Nephron progenitor cell (in vitro differentiated cells): ENCODE measurements at regions not wholly inside any gene's neighbourhood (a gene's known extent, or its start where the extent isn't known, plus 50 kb on each side); places are given as distances from the start of the nearest gene placed in this dataset.

Source experiments
- DNase-seq: peaks from one replicate; pipeline ENCODE4 v3.0.0; 2021
- H3K27ac Mint-ChIP-seq: 2 replicates; pipeline ENCODE4 v1.8.0; 2021; ENCODE audit warnings: mild to moderate bottlenecking, moderate library complexity, mixed read lengths
- H3K27me3 Mint-ChIP-seq: 2 replicates; pipeline ENCODE4 v1.8.0; 2021; ENCODE audit warnings: mild to moderate bottlenecking, low read depth, mixed read lengths; ENCODE audit not compliant: poor library complexity
- H3K36me3 Mint-ChIP-seq: 2 replicates; pipeline ENCODE4 v1.8.0; 2021; ENCODE audit warnings: low read depth, mixed read lengths
- H3K4me1 Mint-ChIP-seq: 2 replicates; pipeline ENCODE4 v1.8.0; 2021; ENCODE audit warnings: mixed read lengths
- H3K4me3 Mint-ChIP-seq: 2 replicates; pipeline ENCODE4 v1.8.0; 2021; ENCODE audit warnings: mild to moderate bottlenecking, moderate library complexity, mixed read lengths
- H3K9me3 Mint-ChIP-seq: 2 replicates; pipeline ENCODE4 v1.8.0; 2021; ENCODE audit warnings: mild to moderate bottlenecking, moderate library complexity, mixed read lengths
- CTCF ChIP-seq: fragments of 200-600 bp; sonication (generic); IDR thresholded peaks from 2 replicates; pipeline ENCODE4 v1.5.0; 2021; ENCODE audit warnings: antibody characterized with exemption

GRCh38 chr1:192943108-192943507 is 116.1 kb downstream of the UCHL5 start:
- DNase-seq = no peak
- peaks cover 4% of the 10 kb centered on the region for H3K4me1 Mint-ChIP-seq
- no peak for TF ChIP-seq CTCF
- no peak overlapping the region for H3K4me3 Mint-ChIP-seq
- no peaks in the 10 kb centered on the region for H3K27me3 Mint-ChIP-seq
- no peaks in the 10 kb centered on the region for H3K36me3 Mint-ChIP-seq
- no peaks in the 10 kb centered on the region for H3K9me3 Mint-ChIP-seq
- no peak overlapping the region for H3K27ac Mint-ChIP-seq

GRCh38 chr1:192943522-192943921 is 115.6 kb downstream of the UCHL5 start:
- DNase-seq = no peak
- no peak for TF ChIP-seq CTCF
- no peak overlapping the region for H3K27ac Mint-ChIP-seq
- no peaks in the 10 kb centered on the region for H3K36me3 Mint-ChIP-seq
- H3K9me3 Mint-ChIP-seq = no peaks in the 10 kb centered on the region
- H3K4me1 Mint-ChIP-seq = peaks cover 4% of the 10 kb centered on the region
- H3K4me3 Mint-ChIP-seq = no peak overlapping the region
- no peaks in the 10 kb centered on the region for H3K27me3 Mint-ChIP-seq

- TF ChIP-seq CTCF = no peak
- DNase-seq = no peak
- H3K27me3 Mint-ChIP-seq = no peaks in the 10 kb centered on the region
- no peak overlapping the region for H3K4me3 Mint-ChIP-seq
- no peak overlapping the region for H3K27ac Mint-ChIP-seq
- no peaks in the 10 kb centered on the region for H3K4me1 Mint-ChIP-seq
- no peaks in the 10 kb centered on the region for H3K9me3 Mint-ChIP-seq
- H3K36me3 Mint-ChIP-seq = no peaks in the 10 kb centered on the region
Measured at GRCh38 chr1:192945390-192946130, 113.6 kb downstream of the UCHL5 start.

- H3K27me3 Mint-ChIP-seq = no peaks in the 10 kb centered on the region
- no peak overlapping the region for H3K4me3 Mint-ChIP-seq
- no peaks in the 10 kb centered on the region for H3K36me3 Mint-ChIP-seq
- no peaks in the 10 kb centered on the region for H3K9me3 Mint-ChIP-seq
- no peaks in the 10 kb centered on the region for H3K4me1 Mint-ChIP-seq
- no peak for TF ChIP-seq CTCF
- no peak for DNase-seq
- peak overlapping the region; percentile 79 for H3K27ac Mint-ChIP-seq
Measured at GRCh38 chr1:192949783-192950182, 109.4 kb downstream of the UCHL5 start.

- Mint-ChIP-seq H3K27me3 (no peaks in the 10 kb centered on the region), H3K9me3 (no peaks in the 10 kb centered on the region), H3K4me1 (no peaks in the 10 kb centered on the region), H3K4me3 (no peak overlapping the region), H3K27ac (no peak overlapping the region), H3K36me3 (no peaks in the 10 kb centered on the region)
- no peak for DNase-seq
- TF ChIP-seq CTCF = no peak
Measured at GRCh38 chr1:192950926-192951325, 108.2 kb downstream of the UCHL5 start.
